Gastrocnemius medialis (tissue), 4 donors: ENCODE measurements at regions not wholly inside any gene's neighbourhood (a gene's known extent, or its start where the extent isn't known, plus 50 kb on each side); places are given as distances from the start of the nearest gene placed in this dataset.

ENCODE experiments used
- ATAC-seq, 2 donors: fragments of 150-250 bp; one replicate each; pipeline ENCODE4 v1.9.1; 2016
- DNase-seq, 2 donors: peaks; one replicate each; pipeline ENCODE4 v3.0.0-alpha.2; 2019
- H3K27ac ChIP-seq, 4 donors: fragments of 200-600 bp; sonication (generic); 1 replicate in 1 of 4; 2 replicates in 3 of 4; pipeline ENCODE4 v1.5.1; 2016 to 2018; ENCODE audit warnings: mild to moderate bottlenecking in 2 of 4, moderate library complexity in 1 of 4
- H3K27me3 ChIP-seq, 3 donors: fragments of 200-600 bp; sonication (generic) in 2 of 3; 1 replicate in 1 of 3; 2 replicates in 2 of 3; pipeline versions ENCODE4 v1.5.1 to v1.6.0; 2016 to 2019; ENCODE audit warnings: mild to moderate bottlenecking in 1 of 3, moderate library complexity in 1 of 3
- H3K36me3 ChIP-seq, 2 donors: fragments of 200-600 bp; sonication (generic) in 1 of 2; one replicate each; pipeline ENCODE4 v1.5.1; 2017 to 2018
- H3K4me1 ChIP-seq, 2 donors: fragments of 200-600 bp; sonication (generic) in 1 of 2; one replicate each; pipeline ENCODE4 v1.5.1; 2016 to 2017; ENCODE audit warnings: mild to moderate bottlenecking in 2 of 2
- H3K4me3 ChIP-seq, 4 donors: fragments of 200-600 bp; sonication (generic) in 3 of 4; 1 replicate in 1 of 4; 2 replicates in 3 of 4; pipeline ENCODE4 v1.5.1; 2016 to 2019; ENCODE audit warnings: mild to moderate bottlenecking in 2 of 4
- H3K9me3 ChIP-seq, 3 donors: fragments of 200-600 bp; sonication (generic) in 2 of 3; 1 replicate in 1 of 3; 2 replicates in 2 of 3; pipeline ENCODE4 v1.5.1; 2016 to 2019
- CTCF ChIP-seq, 5 experiments: fragments of 450-650 bp in 3 of 5; fragments of 200-600 bp in 2 of 5; sonication (generic) in 2 of 5; IDR thresholded peaks in 4 of 5; conservative IDR thresholded peaks in 1 of 5; 1 replicate in 4 of 5; 2 replicates in 1 of 5; pipeline ENCODE4 v1.5.1; 2016 to 2019; ENCODE audit warnings: antibody characterized with exemption in 5 of 5, mild to moderate bottlenecking in 3 of 5, moderate library complexity in 3 of 5
- POLR2A ChIP-seq, 2 donors: fragments of 450-650 bp; IDR thresholded peaks; one replicate each; pipeline ENCODE4 v1.6.1; 2017; ENCODE audit warnings: antibody characterized with exemption in 2 of 2, mild to moderate bottlenecking in 2 of 2, moderate library complexity in 2 of 2
- in situ Hi-C, 4 donors: fragments of 200-750 bp; cut with MboI; loops; one replicate each; pipeline versions ENCODE4 v1.15.0 to v1.8.0; 2017; ENCODE audit warnings: low sequenced_read_pairs in 4 of 4
- intact Hi-C: fragments of 100-400 bp; cut with DNase I; formaldehyde crosslinking; loops from one replicate; pipeline ENCODE4 v1.15.1; 2023; ENCODE audit warnings: low total_unique reads

GRCh38 chr4:22635692-22636091, 57.0 kb upstream of the GBA3 start:
- Histone ChIP-seq H3K27ac (no peak overlapping the region), H3K9me3 (no peaks in the 10 kb centered on the region), H3K36me3 (no peaks in the 10 kb centered on the region), H3K4me3 (no peak overlapping the region), H3K27me3 (no peaks in the 10 kb centered on the region), H3K4me1 (no peaks in the 10 kb centered on the region)
- ATAC-seq (no peak), DNase-seq (no peak)
- in situ Hi-C loops (loop anchor here in 1 of 4 donors (25.0 kb wide), 1 partner anchor 102 kb away; no protein-coding TSS in a partner anchor), intact Hi-C loops (no loop called here)
- TF ChIP-seq POLR2A (IDR thresholded peaks at IDR 0.05), result no peak
- TF ChIP-seq CTCF (IDR thresholded peaks at IDR 0.05 in 4 of 5, conservative IDR thresholded peaks at IDR 0.05 in 1 of 5), result no peak

GRCh38 chr4:22637306-22637705, 55.4 kb upstream of the GBA3 start:
- in situ Hi-C loops (loop anchor here in 1 of 4 donors (25.0 kb wide), 1 partner anchor 100 kb away; no protein-coding TSS in a partner anchor), intact Hi-C loops (no loop called here)
- no peak for DNase-seq
- Histone ChIP-seq H3K4me1 (no peaks in the 10 kb centered on the region), H3K9me3 (no peaks in the 10 kb centered on the region), H3K27me3 (no peaks in the 10 kb centered on the region), H3K4me3 (no peak overlapping the region), H3K36me3 (no peaks in the 10 kb centered on the region), H3K27ac (no peak overlapping the region)
- ATAC-seq, result no peak
- TF ChIP-seq POLR2A (IDR thresholded peaks at IDR 0.05), result no peak
- no peak for TF ChIP-seq CTCF (IDR thresholded peaks at IDR 0.05 in 4 of 5, conservative IDR thresholded peaks at IDR 0.05 in 1 of 5)
